ENCODE measurements at regions not wholly inside any gene's neighbourhood (a gene's known extent, or its start where the extent isn't known, plus 50 kb on each side); places are given as distances from the start of the nearest gene placed in this dataset.

GRCh38 chr22:49169074-49169744 is 658.5 kb downstream of the BRD1 start:
- TF ChIP-seq CTCF (IDR thresholded peaks at IDR 0.05 in 2 of 3, conservative IDR thresholded peaks at IDR 0.05 in 1 of 3; ENCODE audit: borderline replicate concordance in 1 of 3, insufficient read depth in 1 of 3, low read depth in 2 of 3, low read length in 2 of 3) (no peak), RAD21 (IDR thresholded peaks at IDR 0.05; ENCODE audit: low read depth) (no peak), POLR2AphosphoS5 (IDR thresholded peaks at IDR 0.05; ENCODE audit: low read depth, low read length) (no peak), TCF7L2 (IDR thresholded peaks at IDR 0.05; ENCODE audit: borderline replicate concordance, extremely low read depth, insufficient read depth, insufficient read length) (no peak), EZH2 (IDR thresholded peaks at IDR 0.05) (no peak), ATF3 (IDR thresholded peaks at IDR 0.05) (no peak), MAX (IDR thresholded peaks at IDR 0.05) (no peak), EZH2phosphoT487 (IDR thresholded peaks at IDR 0.05; ENCODE audit: borderline replicate concordance) (no peak), SP1 (IDR thresholded peaks at IDR 0.05; ENCODE audit: low read depth) (no peak), REST (IDR thresholded peaks at IDR 0.05; ENCODE audit: low read depth) (no peak), EGR1 (IDR thresholded peaks at IDR 0.05; ENCODE audit: low read depth) (no peak), SIN3A (IDR thresholded peaks at IDR 0.05; ENCODE audit: low read depth) (no peak)
